Stimulated activated memory B cell treated with anti-CD40 and anti-IgM and Interleukin-4, amounts not matched to agents 10 μg/mL and 1 μg/mL and 100 μg/mL, for 72 hours (primary cell): ENCODE measurements at regions not wholly inside any gene's neighbourhood (a gene's known extent, or its start where the extent isn't known, plus 50 kb on each side); places are given as distances from the start of the nearest gene placed in this dataset.
"Not testable (repeated sequence)": the region's sequence is repeated elsewhere in the genome, so short reads cannot be mapped to it uniquely, and the experiment has no call there.

Experiments used
- ATAC-seq: fragments of 150-1000 bp; cut with Tn5 transposase; 2 replicates; pipeline ENCODE4 v1.10.0; 2021
- H3K27ac Mint-ChIP-seq: one replicate; pipeline ENCODE4 v1.8.0; 2022; ENCODE audit warnings: mild to moderate bottlenecking, mixed read lengths
- H3K27me3 Mint-ChIP-seq: one replicate; pipeline ENCODE4 v1.8.0; 2022; ENCODE audit warnings: mixed read lengths
- H3K36me3 Mint-ChIP-seq: one replicate; pipeline ENCODE4 v1.8.0; 2022; ENCODE audit warnings: mixed read lengths
- H3K4me1 Mint-ChIP-seq: one replicate; pipeline ENCODE4 v1.8.0; 2022; ENCODE audit warnings: mixed read lengths
- H3K4me3 Mint-ChIP-seq: one replicate; pipeline ENCODE4 v1.8.0; 2022; ENCODE audit warnings: mild to moderate bottlenecking, moderate library complexity, mixed read lengths
- H3K9me3 Mint-ChIP-seq: one replicate; pipeline ENCODE4 v1.8.0; 2022; ENCODE audit warnings: mixed read lengths

DNA sequence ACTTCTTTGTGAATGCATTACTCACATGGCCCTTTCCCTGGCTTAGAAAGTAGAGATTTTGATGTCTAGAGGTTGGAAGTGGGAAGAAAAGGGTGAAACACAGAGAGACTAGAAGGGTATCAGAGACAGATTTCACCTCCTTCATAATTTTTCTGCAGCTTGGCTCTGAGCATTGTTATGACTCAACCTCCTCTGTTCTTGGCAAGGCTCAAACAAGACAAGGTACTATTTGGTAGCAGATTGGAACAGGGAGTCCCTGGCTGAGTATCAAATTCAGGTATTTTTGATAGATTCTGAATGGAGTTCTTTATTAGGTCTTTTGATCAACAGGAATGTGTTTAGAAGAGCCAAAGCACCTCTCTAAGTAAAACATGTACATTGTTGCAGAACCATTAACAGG is 146.3 kb upstream of the CHRDL1 start:
- H3K36me3 Mint-ChIP-seq: no peaks in the 10 kb centered on the region
- H3K4me1 Mint-ChIP-seq: no peaks in the 10 kb centered on the region
- no peak overlapping the region for H3K27ac Mint-ChIP-seq
- ATAC-seq: no peak
- no peak overlapping the region for H3K4me3 Mint-ChIP-seq
- no peaks in the 10 kb centered on the region for H3K9me3 Mint-ChIP-seq
- peaks cover 19% of the 10 kb centered on the region for H3K27me3 Mint-ChIP-seq

- Mint-ChIP-seq H3K36me3 (no peaks in the 10 kb centered on the region), H3K27ac (no peak overlapping the region), H3K27me3 (no peaks in the 10 kb centered on the region), H3K4me3 (no peak overlapping the region), H3K9me3 (no peaks in the 10 kb centered on the region), H3K4me1 (no peaks in the 10 kb centered on the region)
- no peak for ATAC-seq
Observed at GRCh38 chrX:110938977-110939732, 143.5 kb upstream of the CHRDL1 start.

GRCh38 chrX:110924871-110925270 is 129.3 kb upstream of the CHRDL1 start:
- no peaks in the 10 kb centered on the region for H3K27me3 Mint-ChIP-seq
- no peaks in the 10 kb centered on the region for H3K4me1 Mint-ChIP-seq
- no peaks in the 10 kb centered on the region for H3K36me3 Mint-ChIP-seq
- no peak overlapping the region for H3K27ac Mint-ChIP-seq
- no peak for ATAC-seq
- H3K4me3 Mint-ChIP-seq: no peak overlapping the region
- H3K9me3 Mint-ChIP-seq: no peaks in the 10 kb centered on the region

- no peak overlapping the region for H3K27ac Mint-ChIP-seq
- no peaks in the 10 kb centered on the region for H3K27me3 Mint-ChIP-seq
- no peaks in the 10 kb centered on the region for H3K36me3 Mint-ChIP-seq
- ATAC-seq: no peak
- H3K4me3 Mint-ChIP-seq: no peak overlapping the region
- H3K4me1 Mint-ChIP-seq: no peaks in the 10 kb centered on the region
- H3K9me3 Mint-ChIP-seq: no peaks in the 10 kb centered on the region
Observed at GRCh38 chrX:110920991-110921390, 125.4 kb upstream of the CHRDL1 start.

DNA sequence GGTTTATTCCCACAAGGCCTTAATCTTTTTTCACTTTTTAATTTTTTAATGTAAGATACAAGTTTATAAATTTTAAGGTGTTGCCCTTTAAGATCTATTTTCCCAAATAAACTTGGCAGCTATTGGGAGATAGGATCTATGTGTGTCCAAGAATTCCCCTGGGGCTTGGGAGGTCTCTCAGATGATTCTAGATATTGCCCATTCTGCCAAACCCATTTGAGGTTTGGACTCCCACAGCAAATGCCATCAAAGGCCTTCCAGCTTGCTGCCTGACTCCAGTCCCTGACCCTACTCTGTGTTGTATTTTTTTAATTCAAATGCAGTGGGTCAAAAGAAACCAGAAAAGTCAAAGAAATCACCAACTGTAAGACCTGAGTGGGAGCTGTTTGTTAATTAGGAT is 120.0 kb upstream of the CHRDL1 start:
- Mint-ChIP-seq H3K27ac (no peak overlapping the region), H3K27me3 (no peaks in the 10 kb centered on the region), H3K36me3 (no peaks in the 10 kb centered on the region), H3K9me3 (no peaks in the 10 kb centered on the region), H3K4me3 (no peak overlapping the region), H3K4me1 (no peaks in the 10 kb centered on the region)
- no peak for ATAC-seq

GRCh38 chrX:110915111-110915510 is 119.5 kb upstream of the CHRDL1 start:
- ATAC-seq: no peak
- Mint-ChIP-seq H3K4me3 (no peak overlapping the region), H3K27me3 (no peaks in the 10 kb centered on the region), H3K9me3 (no peaks in the 10 kb centered on the region), H3K27ac (no peak overlapping the region), H3K36me3 (no peaks in the 10 kb centered on the region), H3K4me1 (no peaks in the 10 kb centered on the region)

- H3K27ac Mint-ChIP-seq: no peak overlapping the region
- H3K27me3 Mint-ChIP-seq: no peaks in the 10 kb centered on the region
- no peaks in the 10 kb centered on the region for H3K4me1 Mint-ChIP-seq
- H3K4me3 Mint-ChIP-seq: no peak overlapping the region
- H3K36me3 Mint-ChIP-seq: no peaks in the 10 kb centered on the region
- no peak for ATAC-seq
- H3K9me3 Mint-ChIP-seq: no peaks in the 10 kb centered on the region
Observed at GRCh38 chrX:110914281-110914680, 118.7 kb upstream of the CHRDL1 start.

GRCh38 chrX:110904747-110905146 is 109.1 kb upstream of the CHRDL1 start:
- H3K9me3 Mint-ChIP-seq, H3K27me3 Mint-ChIP-seq, H3K27ac Mint-ChIP-seq, H3K4me1 Mint-ChIP-seq, H3K4me3 Mint-ChIP-seq, H3K36me3 Mint-ChIP-seq, ATAC-seq: not testable (repeated sequence)

DNA sequence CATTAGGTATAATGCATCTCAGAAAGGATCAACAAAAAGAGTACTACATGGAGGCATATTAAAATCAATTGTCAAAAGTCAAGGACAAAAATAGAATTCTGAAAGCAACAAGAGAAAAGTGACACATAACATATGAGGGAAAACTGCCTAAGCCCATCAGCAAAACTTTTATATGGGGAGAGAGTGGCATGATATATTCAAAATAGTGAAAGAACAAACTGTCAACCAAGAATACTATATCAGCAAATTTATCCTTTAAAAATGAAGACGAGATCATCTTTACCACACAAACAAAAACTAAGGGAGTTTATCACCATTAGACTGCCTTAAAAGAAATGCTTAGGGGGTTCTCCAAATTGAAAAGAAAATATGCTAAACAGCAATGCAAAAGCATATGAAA is 86.4 kb upstream of the CHRDL1 start:
- no peaks in the 10 kb centered on the region for H3K36me3 Mint-ChIP-seq
- H3K4me1 Mint-ChIP-seq: no peaks in the 10 kb centered on the region
- no peaks in the 10 kb centered on the region for H3K27me3 Mint-ChIP-seq
- ATAC-seq: no peak
- H3K9me3 Mint-ChIP-seq: peaks cover 5% of the 10 kb centered on the region
- no peak overlapping the region for H3K27ac Mint-ChIP-seq
- H3K4me3 Mint-ChIP-seq: no peak overlapping the region

GRCh38 chrX:110877326-110877725 is 81.7 kb upstream of the CHRDL1 start:
- no peak overlapping the region for H3K4me3 Mint-ChIP-seq
- no peaks in the 10 kb centered on the region for H3K27me3 Mint-ChIP-seq
- peaks cover 5% of the 10 kb centered on the region for H3K9me3 Mint-ChIP-seq
- no peaks in the 10 kb centered on the region for H3K4me1 Mint-ChIP-seq
- ATAC-seq: no peak
- H3K27ac Mint-ChIP-seq: no peak overlapping the region
- H3K36me3 Mint-ChIP-seq: no peaks in the 10 kb centered on the region

DNA sequence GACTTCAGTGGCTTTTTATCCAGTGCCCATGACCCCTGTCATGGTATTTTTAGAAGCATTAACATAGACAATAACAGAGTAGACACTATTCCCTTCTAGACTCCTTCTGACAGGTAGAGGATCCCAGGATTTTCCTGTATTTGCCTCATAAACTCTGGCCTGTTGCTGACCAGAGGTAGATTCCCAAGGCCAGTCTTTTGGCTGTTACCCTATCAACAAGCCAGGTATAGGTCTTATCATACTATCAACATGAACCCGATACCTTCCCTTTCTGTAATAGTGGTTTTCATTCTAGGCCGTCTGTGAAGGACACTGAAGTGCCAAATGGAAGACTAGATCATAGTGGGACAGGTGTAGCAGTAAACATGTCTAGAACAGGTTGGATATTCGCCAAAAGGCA is 76.2 kb upstream of the CHRDL1 start:
- Mint-ChIP-seq H3K9me3 (no peaks in the 10 kb centered on the region), H3K27ac (no peak overlapping the region), H3K27me3 (no peaks in the 10 kb centered on the region), H3K4me3 (no peak overlapping the region), H3K4me1 (no peaks in the 10 kb centered on the region), H3K36me3 (no peaks in the 10 kb centered on the region)
- no peak for ATAC-seq

DNA sequence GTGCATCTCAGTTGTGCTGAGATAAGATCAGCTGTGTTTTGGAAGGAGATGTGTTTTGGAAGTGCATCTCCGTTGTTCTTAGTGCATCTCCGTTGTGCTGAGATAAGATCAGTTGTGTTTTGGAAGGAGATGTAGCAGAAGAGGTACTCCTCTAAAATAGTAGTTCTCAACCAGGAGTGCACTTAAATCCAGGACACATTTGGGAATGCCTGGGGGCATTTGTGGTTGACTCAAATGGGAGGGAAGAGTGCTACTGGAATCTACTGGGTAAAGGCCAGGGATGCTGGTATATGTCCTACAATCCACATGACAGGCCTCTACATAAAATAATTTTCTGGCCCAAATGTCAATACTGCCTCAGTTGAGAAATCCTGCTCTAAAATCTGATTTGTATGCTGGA is 70.8 kb upstream of the CHRDL1 start:
- Mint-ChIP-seq H3K27me3 (no peaks in the 10 kb centered on the region), H3K4me3 (no peak overlapping the region), H3K36me3 (no peaks in the 10 kb centered on the region), H3K27ac (no peak overlapping the region), H3K9me3 (no peaks in the 10 kb centered on the region), H3K4me1 (no peaks in the 10 kb centered on the region)
- ATAC-seq: no peak

DNA sequence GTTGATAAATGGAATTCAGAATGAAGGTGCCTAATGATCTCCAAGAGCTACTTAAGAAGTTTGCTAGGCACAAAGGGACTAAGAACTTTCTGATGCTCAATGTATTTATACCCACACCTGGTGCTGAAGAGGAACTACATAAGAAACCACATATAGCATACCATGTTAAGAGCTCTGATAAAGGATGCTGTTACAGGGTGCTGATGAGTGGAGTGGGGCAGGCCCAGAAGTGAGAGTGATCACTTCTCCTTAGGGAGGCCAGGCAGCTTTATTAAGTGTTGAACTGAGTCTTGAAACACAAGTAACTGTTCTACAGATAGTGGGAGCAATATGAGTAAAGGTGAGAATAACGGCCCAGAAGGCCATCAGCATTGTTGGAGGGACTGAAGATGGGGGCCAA is 68.3 kb upstream of the CHRDL1 start:
- no peaks in the 10 kb centered on the region for H3K27me3 Mint-ChIP-seq
- H3K9me3 Mint-ChIP-seq: no peaks in the 10 kb centered on the region
- H3K4me3 Mint-ChIP-seq: no peak overlapping the region
- no peak overlapping the region for H3K27ac Mint-ChIP-seq
- no peak for ATAC-seq
- no peaks in the 10 kb centered on the region for H3K36me3 Mint-ChIP-seq
- no peaks in the 10 kb centered on the region for H3K4me1 Mint-ChIP-seq

DNA sequence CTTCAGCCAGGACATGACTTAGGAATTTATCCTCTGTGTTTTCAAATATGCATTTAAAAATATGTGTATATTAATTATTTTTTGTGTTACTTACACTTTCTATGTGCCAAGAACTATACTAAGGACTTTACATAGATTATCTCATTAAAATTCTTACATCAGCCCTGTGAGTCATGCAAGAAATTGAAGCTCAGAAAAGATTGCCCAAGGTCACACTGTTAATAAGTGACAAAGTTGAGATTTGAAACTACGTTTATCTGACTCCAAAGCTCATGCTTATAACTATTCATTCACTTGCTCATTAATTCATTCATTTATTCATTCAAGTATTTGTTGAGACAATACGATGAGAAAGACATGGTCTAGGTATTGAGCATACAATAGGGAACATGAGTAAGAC is 62.9 kb upstream of the CHRDL1 start:
- no peaks in the 10 kb centered on the region for H3K4me1 Mint-ChIP-seq
- no peak overlapping the region for H3K27ac Mint-ChIP-seq
- no peaks in the 10 kb centered on the region for H3K36me3 Mint-ChIP-seq
- ATAC-seq: no peak
- H3K27me3 Mint-ChIP-seq: peaks cover 8% of the 10 kb centered on the region
- H3K4me3 Mint-ChIP-seq: no peak overlapping the region
- H3K9me3 Mint-ChIP-seq: no peaks in the 10 kb centered on the region

GRCh38 chrX:110853610-110854009 is 58.0 kb upstream of the CHRDL1 start:
- Mint-ChIP-seq H3K27me3 (peaks cover 8% of the 10 kb centered on the region), H3K9me3 (no peaks in the 10 kb centered on the region), H3K4me3 (no peak overlapping the region), H3K4me1 (no peaks in the 10 kb centered on the region), H3K36me3 (no peaks in the 10 kb centered on the region), H3K27ac (no peak overlapping the region)
- ATAC-seq: no peak

DNA sequence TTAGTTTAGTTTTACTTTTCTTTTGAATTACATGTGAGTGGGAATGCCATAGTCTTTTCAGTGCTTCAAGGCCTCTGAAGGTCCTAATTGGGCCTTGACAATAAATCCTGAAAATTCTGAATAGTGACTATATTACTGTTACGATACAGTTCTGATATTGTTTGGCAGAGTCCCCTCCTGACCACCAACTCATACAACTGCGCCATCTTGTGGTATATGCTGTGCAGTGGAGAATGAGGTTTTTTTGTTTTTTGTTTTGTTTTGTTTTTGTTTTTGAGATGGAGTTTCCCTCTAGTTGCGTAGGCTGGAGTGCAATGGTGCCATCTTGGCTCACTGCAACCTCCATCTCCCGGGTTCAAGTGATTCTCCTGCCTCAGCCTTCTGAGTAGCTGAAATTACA is 56.6 kb upstream of the CHRDL1 start:
- Mint-ChIP-seq H3K4me3 (no peak overlapping the region), H3K4me1 (no peaks in the 10 kb centered on the region), H3K36me3 (no peaks in the 10 kb centered on the region), H3K27ac (no peak overlapping the region), H3K9me3 (no peaks in the 10 kb centered on the region), H3K27me3 (peaks cover 8% of the 10 kb centered on the region)
- ATAC-seq: no peak

GRCh38 chrX:110851780-110852179 is 56.2 kb upstream of the CHRDL1 start:
- no peaks in the 10 kb centered on the region for H3K4me1 Mint-ChIP-seq
- H3K27ac Mint-ChIP-seq: no peak overlapping the region
- H3K36me3 Mint-ChIP-seq: no peaks in the 10 kb centered on the region
- H3K9me3 Mint-ChIP-seq: no peaks in the 10 kb centered on the region
- ATAC-seq: no peak
- H3K27me3 Mint-ChIP-seq: peaks cover 8% of the 10 kb centered on the region
- H3K4me3 Mint-ChIP-seq: no peak overlapping the region
